Nephron (organoid): ENCODE measurements at regions not wholly inside any gene's neighbourhood (a gene's known extent, or its start where the extent isn't known, plus 50 kb on each side); places are given as distances from the start of the nearest gene placed in this dataset.

Experiments used
- H3K27ac Mint-ChIP-seq, 3 experiments: 2 replicates each; pipeline ENCODE4 v1.8.0; 2020; ENCODE audit warnings: mixed read lengths in 3 of 3, mild to moderate bottlenecking in 2 of 3, moderate library complexity in 1 of 3
- H3K27me3 Mint-ChIP-seq: 2 replicates; pipeline ENCODE4 v1.8.0; 2021; ENCODE audit warnings: low read depth, mild to moderate bottlenecking, moderate library complexity, mixed read lengths
- H3K36me3 Mint-ChIP-seq: 2 replicates; pipeline ENCODE4 v1.8.0; 2020; ENCODE audit warnings: low read depth, mixed read lengths
- H3K4me1 Mint-ChIP-seq: 2 replicates; pipeline ENCODE4 v1.8.0; 2020; ENCODE audit warnings: mixed read lengths
- H3K4me3 Mint-ChIP-seq, 3 experiments: 2 replicates each; pipeline ENCODE4 v1.8.0; 2020; ENCODE audit warnings: mild to moderate bottlenecking in 3 of 3, mixed read lengths in 3 of 3, moderate library complexity in 2 of 3
- H3K9me3 Mint-ChIP-seq: 2 replicates; pipeline ENCODE4 v1.8.0; 2020; ENCODE audit warnings: mixed read lengths
- CTCF ChIP-seq, 3 experiments: fragments of 200-600 bp; sonication (generic); IDR thresholded peaks; one replicate each; pipeline ENCODE4 v1.5.0; 2021; ENCODE audit warnings: antibody characterized with exemption in 3 of 3; ENCODE audit not compliant: unreplicated experiment in 3 of 3

GRCh38 chr4:3372933-3373465, 68.8 kb upstream of the HGFAC start:
- H3K9me3 Mint-ChIP-seq, result peaks cover 3% of the 10 kb centered on the region

GRCh38 chr4:3373468-3373867, 68.3 kb upstream of the HGFAC start:
- Mint-ChIP-seq H3K27ac (no peak overlapping the region), H3K36me3 (peaks cover 24% of the 10 kb centered on the region), H3K4me3 (no peak overlapping the region), H3K4me1 (peaks cover 49% of the 10 kb centered on the region), H3K27me3 (peaks cover 17% of the 10 kb centered on the region), H3K9me3 (peaks cover 6% of the 10 kb centered on the region)
- no peak for TF ChIP-seq CTCF (IDR thresholded peaks at IDR 0.05; ENCODE audit: unreplicated experiment in 3 of 3)

More at GRCh38 chr4:3372933-3373465, 68.8 kb upstream of the HGFAC start:
- peaks cover 54% of the 10 kb centered on the region for H3K4me1 Mint-ChIP-seq
- peak overlapping the region in 2 of 3 experiments; percentile 57 to 60 for H3K27ac Mint-ChIP-seq
- peaks cover 17% of the 10 kb centered on the region for H3K27me3 Mint-ChIP-seq
- TF ChIP-seq CTCF (IDR thresholded peaks at IDR 0.05; ENCODE audit: unreplicated experiment in 3 of 3), result no peak
- H3K36me3 Mint-ChIP-seq, result peaks cover 19% of the 10 kb centered on the region
- peak overlapping the region in 1 of 3 experiments; percentile 12 for H3K4me3 Mint-ChIP-seq

- H3K4me3 Mint-ChIP-seq, result no peak overlapping the region
- peaks cover 17% of the 10 kb centered on the region for H3K27me3 Mint-ChIP-seq
- no peak for TF ChIP-seq CTCF (IDR thresholded peaks at IDR 0.05; ENCODE audit: unreplicated experiment in 3 of 3)
- peaks cover 44% of the 10 kb centered on the region for H3K4me1 Mint-ChIP-seq
- H3K36me3 Mint-ChIP-seq, result peaks cover 30% of the 10 kb centered on the region
- H3K9me3 Mint-ChIP-seq, result peaks cover 13% of the 10 kb centered on the region
- H3K27ac Mint-ChIP-seq, result no peak overlapping the region
Observed at GRCh38 chr4:3374011-3374645, 67.6 kb upstream of the HGFAC start.

GRCh38 chr4:3374667-3375066, 67.1 kb upstream of the HGFAC start:
- peaks cover 36% of the 10 kb centered on the region for H3K36me3 Mint-ChIP-seq
- H3K9me3 Mint-ChIP-seq, result peaks cover 14% of the 10 kb centered on the region
- H3K4me1 Mint-ChIP-seq, result peaks cover 38% of the 10 kb centered on the region
- H3K4me3 Mint-ChIP-seq, result peak overlapping the region in 1 of 3 experiments; percentile 21
- peaks cover 17% of the 10 kb centered on the region for H3K27me3 Mint-ChIP-seq
- no peak overlapping the region for H3K27ac Mint-ChIP-seq
- TF ChIP-seq CTCF (IDR thresholded peaks at IDR 0.05; ENCODE audit: unreplicated experiment in 3 of 3), result no peak

- H3K4me3 Mint-ChIP-seq, result no peak overlapping the region
- no peak overlapping the region for H3K27ac Mint-ChIP-seq
- TF ChIP-seq CTCF (IDR thresholded peaks at IDR 0.05; ENCODE audit: unreplicated experiment in 3 of 3), result no peak
- peaks cover 18% of the 10 kb centered on the region for H3K9me3 Mint-ChIP-seq
- peaks cover 44% of the 10 kb centered on the region for H3K36me3 Mint-ChIP-seq
- peaks cover 28% of the 10 kb centered on the region for H3K4me1 Mint-ChIP-seq
- H3K27me3 Mint-ChIP-seq, result peaks cover 13% of the 10 kb centered on the region
Observed at GRCh38 chr4:3375688-3376087, 66.1 kb upstream of the HGFAC start.

DNA sequence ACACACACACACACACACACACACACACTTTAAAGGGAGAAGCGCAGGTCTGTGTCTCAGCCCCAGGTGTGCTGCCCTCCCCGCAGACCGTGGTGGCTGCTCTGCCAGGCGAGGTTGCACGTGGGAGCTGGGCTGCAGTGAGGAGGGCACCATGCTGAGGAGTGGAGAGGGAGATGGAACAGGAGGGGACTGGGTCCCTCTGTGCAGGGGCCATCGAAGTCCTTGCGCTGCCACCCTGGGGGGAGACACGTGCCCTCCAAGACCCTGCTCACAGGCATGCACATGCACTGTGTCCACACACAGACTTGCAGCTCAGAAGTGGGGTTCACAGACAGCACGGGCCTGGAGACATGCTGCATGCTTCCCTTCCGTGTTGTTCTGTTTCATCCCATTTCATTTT, 65.5 kb upstream of the HGFAC start:
- H3K4me1 Mint-ChIP-seq, result peaks cover 22% of the 10 kb centered on the region
- peaks cover 9% of the 10 kb centered on the region for H3K27me3 Mint-ChIP-seq
- H3K9me3 Mint-ChIP-seq, result peaks cover 24% of the 10 kb centered on the region
- no peak overlapping the region for H3K4me3 Mint-ChIP-seq
- no peak for TF ChIP-seq CTCF (IDR thresholded peaks at IDR 0.05; ENCODE audit: unreplicated experiment in 3 of 3)
- H3K27ac Mint-ChIP-seq, result no peak overlapping the region
- peaks cover 49% of the 10 kb centered on the region for H3K36me3 Mint-ChIP-seq
